ENCODE measurements at regions not wholly inside any gene's neighbourhood (a gene's known extent, or its start where the extent isn't known, plus 50 kb on each side); places are given as distances from the start of the nearest gene placed in this dataset.

GRCh38 chr5:164354139-164354751, 848.8 kb downstream of the MAT2B start:
- Histone ChIP-seq H3K27me3 (ENCODE audit: control insufficient read depth in 4 of 4, insufficient read depth in 4 of 4, low read length in 3 of 4) (no peaks in the 10 kb centered on the region), H3K4me1 (ENCODE audit: control insufficient read depth in 4 of 4, insufficient read depth in 4 of 4, low read length in 3 of 4) (peaks cover 0 to 2% (median 0%) of the 10 kb centered on the region in 4 donors), H3K9me3 (ENCODE audit: control insufficient read depth in 4 of 4, low read length in 3 of 4) (no peaks in the 10 kb centered on the region), H3K27ac (ENCODE audit: low read depth in 1 of 2, low read length in 2 of 2) (no peak overlapping the region), H3K4me3 (ENCODE audit: low read depth in 1 of 3, low read length in 3 of 3) (no peak overlapping the region), H3K36me3 (ENCODE audit: control insufficient read depth in 4 of 4, insufficient read depth in 3 of 4, low read depth in 1 of 4, low read length in 3 of 4) (no peaks in the 10 kb centered on the region), H3K9ac (ENCODE audit: low read depth in 1 of 2, low read length in 2 of 2) (no peak overlapping the region)
- TF ChIP-seq FOXA2 (IDR thresholded peaks at IDR 0.05): no peak
- TF ChIP-seq NR2F2 (IDR thresholded peaks at IDR 0.05): no peak
- no peak for TF ChIP-seq RAD21 (IDR thresholded peaks at IDR 0.05)
- no peak for TF ChIP-seq EGR1 (IDR thresholded peaks at IDR 0.05; ENCODE audit: low read depth in 2 of 2)
- TF ChIP-seq FOXA1 (IDR thresholded peaks at IDR 0.05): no peak
- no peak for TF ChIP-seq CTCF (IDR thresholded peaks at IDR 0.05; ENCODE audit: low read depth, low read length, missing input control)
- no peak for TF ChIP-seq HNF4A (conservative IDR thresholded peaks at IDR 0.05)
- no peak for TF ChIP-seq TAF1 (conservative IDR thresholded peaks at IDR 0.05)
- TF ChIP-seq HNF4G (IDR thresholded peaks at IDR 0.05): no peak
- TF ChIP-seq RXRA (IDR thresholded peaks at IDR 0.05): no peak
- no peak for TF ChIP-seq ZBTB33 (IDR thresholded peaks at IDR 0.05)
- no peak for TF ChIP-seq ATF3 (IDR thresholded peaks at IDR 0.05)
- 74% methylated on average over 7 of the region's 7 CpGs for WGBS
- DNase-seq (ENCODE audit: low spot score): no peak

- Histone ChIP-seq H3K27me3 (ENCODE audit: control insufficient read depth in 4 of 4, insufficient read depth in 4 of 4, low read length in 3 of 4) (no peaks in the 10 kb centered on the region), H3K27ac (ENCODE audit: low read depth in 1 of 2, low read length in 2 of 2) (no peak overlapping the region), H3K36me3 (ENCODE audit: control insufficient read depth in 4 of 4, insufficient read depth in 3 of 4, low read depth in 1 of 4, low read length in 3 of 4) (no peaks in the 10 kb centered on the region), H3K9me3 (ENCODE audit: control insufficient read depth in 4 of 4, low read length in 3 of 4) (no peaks in the 10 kb centered on the region), H3K4me3 (ENCODE audit: low read depth in 1 of 3, low read length in 3 of 3) (no peak overlapping the region), H3K4me1 (ENCODE audit: control insufficient read depth in 4 of 4, insufficient read depth in 4 of 4, low read length in 3 of 4) (peaks cover 0 to 3% (median 0%) of the 10 kb centered on the region in 4 donors), H3K9ac (ENCODE audit: low read depth in 1 of 2, low read length in 2 of 2) (no peak overlapping the region)
- 62% methylated on average over 3 of the region's 3 CpGs for WGBS
- no peak for DNase-seq (ENCODE audit: low spot score)
- TF ChIP-seq CTCF (IDR thresholded peaks at IDR 0.05; ENCODE audit: low read depth, low read length, missing input control): no peak
- no peak for TF ChIP-seq EGR1 (IDR thresholded peaks at IDR 0.05; ENCODE audit: low read depth in 2 of 2)
- no peak for TF ChIP-seq FOXA1 (IDR thresholded peaks at IDR 0.05)
- TF ChIP-seq SP1 (IDR thresholded peaks at IDR 0.05): no peak
Measured at GRCh38 chr5:164355267-164355830, 849.9 kb downstream of the MAT2B start.

Data from liver (tissue), 8 donors.